ENCODE measurements at regions not wholly inside any gene's neighbourhood (a gene's known extent, or its start where the extent isn't known, plus 50 kb on each side); places are given as distances from the start of the nearest gene placed in this dataset.
A peak's percentile ranks its signal among the peaks of the same experiment; 100 is the strongest.
"Not testable (repeated sequence)": the region's sequence is repeated elsewhere in the genome, so short reads cannot be mapped to it uniquely, and the experiment has no call there.

DNA sequence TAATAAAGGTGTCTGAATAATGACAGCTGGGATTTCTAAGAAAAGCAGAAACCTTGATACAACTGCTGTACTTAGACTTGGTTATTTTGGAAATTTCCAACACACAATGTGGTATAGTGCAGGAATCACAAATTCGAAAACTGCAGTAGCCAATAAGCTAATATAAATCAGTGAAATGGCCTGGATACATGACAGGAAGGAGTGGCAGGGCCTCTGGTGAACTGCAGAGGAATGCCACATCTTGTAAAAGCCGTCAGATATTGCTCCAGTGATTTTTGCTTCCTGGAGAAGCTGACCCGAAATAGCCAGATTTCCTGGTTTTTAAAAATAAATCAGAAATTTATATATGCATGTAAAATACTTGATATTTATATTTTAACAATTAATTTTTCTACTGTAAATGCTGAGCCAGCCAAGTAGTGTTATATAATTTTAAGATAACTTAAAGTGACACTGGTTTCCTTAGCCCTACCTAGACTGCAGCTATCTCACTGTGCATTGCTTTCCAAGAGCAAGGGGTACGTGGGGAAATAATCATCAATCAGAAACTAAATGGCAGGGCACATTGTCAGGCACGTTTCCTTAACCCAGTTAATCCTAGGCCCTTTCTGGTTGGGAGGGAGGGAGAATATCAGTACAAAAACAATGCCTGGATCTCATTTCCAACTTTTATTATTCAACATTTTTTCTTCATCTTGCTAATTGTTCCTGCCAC is 182.4 kb downstream of the RASEF start:
- DNase-seq: no peak

DNA sequence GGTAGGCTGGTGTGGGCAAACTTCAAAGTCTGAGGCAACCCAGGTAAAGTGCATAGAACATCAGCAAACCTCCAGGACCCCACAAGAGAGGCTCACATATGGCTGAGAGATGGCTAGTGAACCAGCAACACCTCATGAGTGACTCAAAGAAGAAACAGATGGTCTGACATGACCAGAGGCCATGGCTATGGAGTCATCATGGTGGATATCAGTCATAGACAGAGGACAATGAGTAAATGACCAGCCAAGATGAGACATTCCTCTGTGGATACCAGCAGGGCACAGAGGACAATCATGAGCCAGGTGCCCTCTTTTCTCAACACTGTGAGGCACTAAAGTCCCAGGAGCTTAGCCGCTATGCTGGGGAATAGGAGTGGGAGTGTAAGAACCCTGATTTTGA is 180.8 kb downstream of the RASEF start:
- no peak for DNase-seq

DNA sequence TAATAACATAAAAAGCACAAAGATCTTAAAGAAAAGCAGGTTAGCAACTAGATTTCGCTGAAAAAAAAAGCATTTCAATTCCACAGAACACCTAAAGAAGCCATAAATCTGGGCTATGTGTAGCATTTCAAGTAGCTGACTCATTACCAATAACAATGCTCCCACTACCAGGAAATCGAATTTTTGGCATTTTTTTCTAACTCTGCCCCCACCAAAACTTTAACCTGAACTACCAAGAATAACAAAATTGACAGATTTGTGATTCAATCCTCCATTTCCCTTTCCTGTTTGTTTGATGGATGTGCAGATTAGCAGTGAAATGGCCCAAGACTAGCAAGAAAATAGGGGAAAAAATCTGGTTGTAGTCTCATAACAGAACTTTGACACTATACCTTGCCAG is 180.2 kb downstream of the RASEF start:
- DNase-seq: no peak

DNA sequence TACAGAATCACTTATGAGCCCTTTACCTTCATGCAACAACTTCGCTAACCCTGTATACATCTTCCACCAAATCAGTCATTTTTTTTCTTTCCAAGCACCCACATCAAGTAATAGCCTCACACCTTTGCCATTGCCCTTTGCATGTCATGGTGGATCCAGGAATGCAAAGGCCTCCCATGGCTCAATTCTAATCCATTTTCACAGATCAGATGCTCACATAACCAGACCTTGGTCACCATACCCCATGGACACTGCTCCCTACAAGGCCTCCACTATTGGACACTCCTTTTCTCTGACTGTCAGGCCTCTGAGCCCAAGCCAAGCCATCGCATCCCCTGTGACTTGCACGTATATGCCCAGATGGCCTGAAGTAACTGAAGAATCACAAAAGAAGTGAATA is 179.5 kb downstream of the RASEF start:
- no peak for DNase-seq

DNA sequence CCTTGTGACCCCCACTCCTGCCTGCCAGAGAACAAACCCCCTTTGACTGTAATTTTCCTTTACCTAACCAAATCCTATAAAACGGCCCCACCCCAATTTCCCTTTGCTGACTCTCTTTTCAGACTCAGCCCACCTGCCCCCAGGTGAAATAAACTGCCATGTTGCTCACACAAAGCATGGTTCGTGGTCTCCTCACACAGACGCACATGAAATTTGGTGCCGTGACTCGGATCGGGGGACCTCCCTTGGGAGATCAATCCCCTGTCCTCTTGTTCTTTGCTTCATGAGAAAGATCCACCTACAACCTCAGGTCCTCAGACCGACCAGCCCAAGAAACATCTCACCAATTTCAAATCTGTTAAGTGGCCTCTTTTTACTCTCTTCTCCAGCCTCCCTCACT is 179.0 kb downstream of the RASEF start:
- not testable (repeated sequence) for DNase-seq

DNA sequence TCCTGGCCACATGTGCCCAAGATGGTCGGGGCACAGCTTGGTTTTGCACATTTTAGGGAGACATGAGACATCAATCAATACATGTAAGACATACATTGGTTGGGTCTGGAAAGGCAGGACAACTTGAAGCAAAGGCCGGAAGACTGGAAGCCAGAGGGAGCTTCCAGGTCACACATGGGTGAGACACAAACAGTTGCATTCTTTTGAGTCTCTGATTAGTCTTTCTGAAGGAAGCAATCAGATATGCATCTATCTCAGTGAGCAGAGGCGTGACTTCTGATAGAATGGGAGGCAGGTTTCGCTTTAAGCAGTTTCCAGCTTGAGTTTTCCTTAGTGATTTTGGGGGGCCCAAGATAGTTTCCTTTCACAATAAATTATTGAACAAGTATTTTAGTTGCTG is 172.5 kb downstream of the RASEF start:
- DNase-seq: no peak

DNA sequence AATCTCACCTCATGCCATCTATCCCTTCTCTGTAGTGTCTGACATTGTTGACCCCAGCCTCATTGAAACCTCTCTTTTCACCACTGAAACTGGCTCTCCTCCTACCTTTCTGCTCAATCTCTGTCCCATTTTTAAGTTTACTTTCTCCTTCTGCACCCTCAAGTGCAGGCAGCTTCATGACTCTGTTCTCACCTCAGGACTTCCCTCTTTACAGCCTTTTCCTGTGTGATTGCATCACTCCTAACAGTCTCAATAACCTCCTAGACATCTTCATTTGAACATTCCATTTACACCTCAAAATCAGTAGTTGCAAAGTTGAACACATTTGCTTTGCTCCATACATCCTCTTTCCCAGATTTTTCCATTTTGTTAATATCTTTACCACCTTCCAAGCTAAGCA is 172.1 kb downstream of the RASEF start:
- DNase-seq: no peak

DNA sequence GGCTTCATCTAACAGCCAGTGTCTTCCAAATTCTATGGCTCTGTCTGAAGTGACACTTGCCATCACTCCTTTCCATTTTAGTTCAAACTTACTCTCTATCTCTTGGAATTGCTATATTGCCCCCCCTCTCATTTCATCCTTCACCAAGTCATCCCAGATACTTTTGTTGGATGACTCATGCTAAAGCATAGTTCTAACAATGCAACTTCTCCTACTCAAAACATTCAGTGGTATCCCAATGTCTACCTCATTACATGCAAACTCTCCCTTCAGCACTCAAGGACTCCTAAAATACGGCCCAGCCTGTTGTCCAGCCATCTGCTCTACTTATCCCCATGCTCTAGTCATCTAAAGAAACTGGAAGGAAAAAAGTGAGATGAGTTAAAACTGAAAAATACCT is 171.6 kb downstream of the RASEF start:
- no peak for DNase-seq

DNA sequence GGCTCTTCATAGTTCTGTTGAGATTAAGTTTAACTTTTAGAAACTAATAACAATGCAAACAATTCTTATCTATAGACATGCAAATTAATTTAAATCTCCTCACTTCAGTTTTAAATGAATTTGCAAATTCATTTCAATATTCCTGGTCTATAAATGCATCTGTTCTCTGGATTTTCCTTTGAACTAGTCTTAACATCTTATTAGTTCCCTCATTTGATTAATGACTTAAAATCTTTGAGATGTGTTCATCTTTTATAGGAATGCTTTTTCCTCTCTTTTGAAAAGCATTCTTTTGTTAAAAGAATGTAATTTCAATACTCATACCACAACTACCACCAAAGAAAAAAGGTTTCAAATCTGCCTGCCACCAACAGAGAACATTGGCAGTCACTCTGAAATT is 169.4 kb downstream of the RASEF start:
- no peak for DNase-seq

DNA sequence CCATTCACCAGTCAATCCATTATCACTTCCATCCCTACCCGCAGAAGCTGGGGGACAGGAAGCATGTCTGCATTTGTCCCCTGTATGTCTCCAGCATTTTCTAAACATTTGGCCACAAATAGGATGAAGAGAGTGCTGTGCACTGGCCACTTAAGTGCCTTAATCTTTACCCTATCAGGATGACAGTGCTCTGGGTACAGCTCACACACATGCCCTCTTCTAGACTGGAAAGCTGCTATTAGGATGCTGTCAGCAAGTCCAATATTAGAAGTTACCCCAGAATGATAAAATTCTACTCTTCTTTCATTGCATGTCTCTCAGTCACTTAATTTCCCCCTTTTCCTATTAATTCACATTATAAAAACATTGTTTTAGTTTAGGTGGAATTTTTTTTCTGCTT is 168.4 kb downstream of the RASEF start:
- DNase-seq: no peak

DNA sequence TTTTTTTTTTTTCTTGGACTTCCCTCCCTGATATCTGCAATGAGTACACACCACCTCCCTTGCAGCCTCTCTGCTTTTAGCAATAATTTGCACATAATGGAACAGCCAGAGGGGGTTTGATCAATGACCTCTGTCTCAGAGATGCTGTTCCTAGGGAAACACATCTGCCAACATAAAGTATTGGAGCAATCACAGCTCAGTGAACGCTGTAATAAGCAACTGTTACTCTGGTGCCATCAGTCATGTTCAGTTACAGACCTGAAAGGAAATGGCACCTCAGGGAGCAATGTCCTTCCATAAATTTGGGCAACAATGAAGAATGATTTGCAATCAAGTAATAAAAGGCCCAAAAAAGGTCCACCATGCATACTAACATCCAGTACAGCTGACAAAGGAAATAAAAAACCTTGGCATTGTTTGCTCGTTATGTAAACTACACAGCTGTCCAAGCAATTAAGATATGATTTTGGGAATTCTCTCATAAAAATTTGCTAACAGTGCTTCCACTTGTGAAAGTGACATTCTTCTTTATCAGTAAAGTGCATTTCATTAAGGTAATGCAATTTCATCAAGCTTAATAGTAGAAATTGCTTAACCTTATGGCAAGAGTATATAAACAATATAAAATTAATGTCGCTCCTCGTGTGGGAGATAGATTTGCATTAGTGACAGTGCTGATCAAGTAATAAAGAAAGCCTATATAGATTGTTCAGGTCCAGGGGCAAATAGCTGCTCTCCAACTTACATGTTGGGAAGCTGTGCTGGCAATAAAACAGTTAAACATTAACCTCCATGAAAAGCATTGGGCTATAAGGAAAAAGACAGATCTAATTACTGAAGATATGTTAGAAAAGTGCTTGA is 167.8 kb downstream of the RASEF start:
- DNase-seq: no peak

DNA sequence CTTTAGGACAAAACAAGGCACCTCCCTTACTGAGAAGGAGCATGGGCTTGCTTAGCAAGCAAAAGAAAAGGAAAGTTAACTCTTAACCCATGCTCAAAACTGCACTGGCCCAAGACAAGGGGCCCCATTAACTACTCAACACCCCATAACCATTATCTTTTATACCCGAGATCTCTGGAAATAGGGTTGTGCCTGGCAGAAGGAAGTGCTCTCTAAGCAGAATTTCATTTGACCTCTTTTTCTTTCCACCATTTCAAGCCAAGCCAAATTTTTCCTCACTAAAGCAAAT is 167.2 kb downstream of the RASEF start:
- no peak for DNase-seq

DNA sequence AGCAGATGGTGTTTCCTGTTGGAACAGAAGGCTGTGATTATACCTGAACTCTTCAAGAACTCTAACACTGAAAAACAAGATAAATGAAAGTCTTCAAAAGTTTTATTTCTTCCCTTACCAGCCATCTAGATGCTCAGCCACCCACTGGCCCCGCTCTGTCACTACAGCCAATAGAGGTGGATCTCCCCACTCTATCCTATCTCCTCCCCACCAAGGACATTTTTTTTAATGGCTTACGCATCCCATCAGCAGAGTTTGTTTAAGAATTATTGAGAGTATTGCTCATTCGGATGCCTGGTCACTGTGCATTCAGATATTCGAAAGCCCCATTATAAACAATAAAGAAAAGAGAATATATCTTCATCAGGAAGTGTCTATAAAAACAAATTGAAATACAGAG is 159.4 kb downstream of the RASEF start:
- DNase-seq: no peak

DNA sequence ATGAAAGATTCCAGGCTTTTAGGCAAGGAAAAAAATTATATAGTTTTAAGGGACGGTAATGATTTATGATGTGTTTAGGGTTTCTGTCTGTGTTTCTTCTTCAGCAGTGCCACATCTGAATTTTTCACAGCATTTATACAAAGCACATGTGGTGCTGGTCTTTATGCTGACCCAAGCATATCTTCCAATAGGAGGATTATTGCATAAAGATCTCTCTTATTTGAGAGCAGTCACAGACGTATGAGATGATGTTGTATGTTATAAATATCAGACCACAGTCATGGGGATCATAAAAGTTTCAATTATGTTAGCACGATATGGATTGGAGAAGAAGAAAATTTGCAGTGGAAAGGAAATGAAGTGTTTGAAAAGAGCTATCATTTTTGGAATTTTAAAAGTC is 150.9 kb downstream of the RASEF start:
- DNase-seq: no peak

DNA sequence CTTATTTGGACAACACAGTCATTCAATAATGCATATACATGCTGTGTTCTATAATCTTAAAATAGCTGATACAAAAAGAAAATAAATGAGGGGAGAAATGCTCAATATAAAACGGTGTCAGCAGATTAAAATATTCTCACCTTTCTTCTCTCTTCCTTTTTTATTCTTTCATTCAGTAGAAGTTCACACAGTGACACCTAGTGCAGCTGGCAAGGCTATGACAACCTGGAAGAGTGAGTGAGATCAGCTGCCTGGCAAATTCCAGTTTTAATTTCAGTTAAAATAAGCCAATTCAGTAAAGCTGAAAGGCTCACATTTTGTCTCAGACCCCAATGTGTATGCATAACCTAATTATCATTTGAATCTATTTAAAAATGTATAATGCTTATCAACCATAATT is 150.3 kb downstream of the RASEF start:
- DNase-seq: no peak

DNA sequence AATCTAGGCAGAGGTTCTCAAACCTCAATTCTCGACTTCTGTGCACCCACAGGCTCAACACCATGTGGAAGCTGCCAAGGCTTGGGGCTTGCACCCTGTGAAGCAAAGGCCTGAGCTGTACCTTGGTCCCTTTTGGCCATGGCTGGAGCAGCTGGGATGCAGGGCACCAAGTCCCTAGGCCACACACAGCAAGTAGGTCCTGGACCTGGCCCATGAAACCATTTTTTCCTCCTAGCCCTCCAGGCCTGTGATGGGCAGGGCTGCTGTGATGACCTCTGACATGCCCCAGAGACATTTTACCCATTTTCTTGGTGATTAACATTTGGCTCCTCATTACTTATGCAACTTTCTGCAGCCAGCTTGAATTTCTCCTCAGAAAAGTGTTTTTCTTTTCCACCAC is 146.7 kb downstream of the RASEF start:
- DNase-seq: not testable (repeated sequence)

DNA sequence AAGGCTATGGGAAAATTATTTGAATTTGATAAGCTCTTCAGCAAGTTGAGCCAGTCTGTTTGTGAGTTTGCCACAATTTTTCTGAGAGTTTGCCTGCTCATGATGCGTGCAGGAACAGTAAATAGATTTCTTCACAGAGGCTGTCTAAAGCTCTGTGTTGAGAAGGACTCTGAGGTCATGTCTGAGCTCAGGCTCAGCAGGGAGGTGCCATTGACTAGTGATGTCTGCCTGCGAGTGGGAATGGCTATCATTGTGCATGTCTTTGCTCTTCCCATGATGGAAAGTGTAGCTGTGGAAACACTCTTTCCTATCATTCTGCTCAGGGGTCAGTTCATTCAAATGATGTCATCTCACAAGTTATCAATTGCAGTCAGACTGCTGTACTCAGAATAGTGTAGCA is 142.8 kb downstream of the RASEF start:
- no peak for DNase-seq

DNA sequence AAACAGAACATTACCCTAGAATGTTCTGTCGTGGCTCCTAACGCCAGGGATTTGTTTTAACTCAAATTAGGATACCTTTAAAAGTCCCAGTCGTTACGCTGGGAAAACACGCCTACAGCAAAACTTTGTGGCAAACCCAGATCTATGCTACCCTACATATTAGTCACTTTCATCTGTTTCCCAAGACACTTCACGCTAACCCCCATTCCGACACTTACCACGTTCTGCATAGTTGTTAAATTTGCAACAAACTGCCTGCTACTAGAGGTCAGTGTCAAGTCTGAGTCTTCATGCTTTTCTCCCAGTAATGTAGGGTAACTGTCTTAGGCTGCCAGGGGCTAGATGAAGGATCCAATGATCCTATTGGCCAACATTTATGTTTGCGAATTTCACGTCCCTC is 140.3 kb downstream of the RASEF start:
- no peak for DNase-seq

DNA sequence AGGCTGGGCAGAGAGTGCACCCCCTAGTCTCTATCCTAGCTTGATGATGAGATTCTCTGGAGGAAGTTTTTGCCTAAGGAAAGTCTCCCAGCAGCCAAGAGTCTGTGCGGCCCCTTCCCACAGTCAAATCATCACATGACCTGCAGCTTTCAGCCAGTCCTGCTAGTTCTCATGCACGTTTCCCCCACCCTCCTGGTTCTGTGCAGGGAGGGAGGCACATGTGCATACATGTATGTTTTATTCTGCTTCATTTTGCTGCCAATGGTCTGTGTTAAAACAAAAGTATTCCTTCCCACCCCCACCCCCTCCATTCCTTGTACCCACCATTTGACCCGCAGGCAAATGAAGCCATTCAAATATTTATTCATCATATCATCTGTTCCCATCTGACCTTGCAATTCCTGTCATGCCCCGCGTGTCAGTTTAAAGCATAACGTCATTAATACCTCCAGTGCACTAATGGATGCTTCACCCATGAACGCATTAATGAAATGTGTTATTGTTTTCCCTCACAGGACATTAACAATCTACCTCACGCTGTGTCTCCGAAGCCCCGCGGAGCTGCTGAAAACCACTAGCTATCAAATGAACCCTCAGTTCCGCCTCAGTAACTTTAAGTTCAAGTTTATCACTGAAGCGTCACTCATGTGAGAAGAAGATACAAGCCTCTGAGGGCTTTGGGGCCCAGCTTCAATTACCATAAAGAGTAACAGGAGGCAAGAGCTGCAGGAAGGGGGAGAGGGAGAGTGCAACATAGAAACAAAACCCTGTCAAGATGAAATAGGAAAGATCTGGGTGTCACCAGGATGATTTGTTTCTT is 139.6 kb downstream of the RASEF start:
- DNase-seq: peak; percentile 95

DNA sequence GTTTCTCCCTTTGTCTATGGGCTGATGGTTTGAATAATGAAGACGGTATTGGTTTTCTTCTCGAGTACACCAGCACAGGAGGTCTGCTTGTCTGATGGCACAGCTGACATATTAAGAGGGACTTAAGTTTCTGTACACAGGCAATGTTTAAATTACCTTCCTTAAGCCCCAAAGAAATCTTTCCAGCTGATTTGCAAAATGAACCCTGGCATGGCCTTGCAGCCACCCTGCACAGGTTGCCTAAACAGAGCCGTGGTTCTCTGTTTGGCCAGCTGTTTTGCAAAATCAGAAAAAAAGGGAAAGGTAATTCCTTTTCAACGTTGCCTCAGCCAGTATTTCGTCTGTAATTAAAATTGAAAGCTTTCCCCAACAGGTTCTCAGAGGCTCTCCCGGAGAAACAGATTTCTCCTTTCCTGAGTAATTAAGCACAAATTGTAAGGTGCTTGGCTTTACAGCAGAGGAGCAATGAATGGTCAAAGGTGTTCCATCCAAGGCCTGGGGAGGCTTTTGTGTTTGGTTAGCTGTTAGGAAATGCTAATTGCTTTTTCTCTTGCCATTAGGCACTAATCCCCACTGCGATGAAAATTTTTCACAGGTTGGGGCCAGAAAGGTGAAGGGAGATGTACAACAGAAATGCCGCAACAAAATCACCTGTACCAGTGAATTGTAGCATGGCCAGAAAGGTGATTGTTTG is 138.9 kb downstream of the RASEF start:
- no peak for DNase-seq
